Effector CD8-positive, alpha-beta T cell (primary cell): ENCODE measurements at regions not wholly inside any gene's neighbourhood (a gene's known extent, or its start where the extent isn't known, plus 50 kb on each side); places are given as distances from the start of the nearest gene placed in this dataset.

Experiments used
- DNase-seq: peaks from one replicate; lab custom pipeline; 2025; lab: John Stamatoyannopoulos, UW

GRCh38 chr4:13930155-13930554 lies 302.6 kb upstream of the BOD1L1 start:
- DNase-seq, result no peak

DNA sequence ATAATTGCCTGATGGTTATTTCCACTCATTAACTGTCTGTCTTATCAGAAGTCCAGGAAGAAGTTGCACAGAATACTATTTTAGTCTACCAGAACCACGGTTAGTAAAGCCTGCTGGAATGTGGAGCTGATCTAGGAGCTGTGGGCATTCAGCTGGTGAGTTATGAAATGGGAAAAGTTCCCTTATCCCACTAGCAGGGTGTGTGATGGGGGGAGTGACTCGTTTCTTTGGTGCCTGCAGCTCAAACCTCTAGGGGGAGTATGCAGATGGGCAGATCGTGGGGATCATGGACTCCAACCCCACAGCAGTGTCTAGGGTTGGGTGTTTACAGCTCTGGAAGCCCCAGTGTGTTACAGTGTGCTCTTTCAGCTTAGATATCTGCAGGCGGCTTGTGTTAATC lies 305.7 kb upstream of the BOD1L1 start:
- DNase-seq, result no peak

DNA sequence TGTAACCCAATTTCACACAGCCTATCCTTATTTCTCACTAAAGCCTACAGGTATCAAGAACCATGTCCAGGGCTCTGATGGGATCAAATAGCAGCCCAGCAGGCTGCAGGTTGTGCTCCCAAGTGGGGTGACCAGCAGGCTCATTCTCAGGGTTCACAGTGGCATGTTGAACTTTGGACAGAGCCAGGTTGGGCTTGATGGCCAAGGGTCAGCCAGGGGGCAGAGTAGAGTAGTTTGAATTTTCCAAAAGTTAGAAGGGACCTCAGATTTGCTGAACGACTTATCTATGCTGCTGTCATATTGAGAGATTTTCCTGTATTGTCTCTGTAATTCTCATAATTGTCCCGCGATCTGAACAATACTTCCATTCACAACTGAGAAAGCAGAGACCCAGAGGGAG lies 310.8 kb upstream of the BOD1L1 start:
- DNase-seq, result no peak

- DNase-seq, result no peak
Measured at GRCh38 chr4:13940921-13941320, 313.4 kb upstream of the BOD1L1 start.

- no peak for DNase-seq
Measured at GRCh38 chr4:13942977-13943376, 315.5 kb upstream of the BOD1L1 start.

GRCh38 chr4:13944095-13944511 lies 316.6 kb upstream of the BOD1L1 start:
- no peak for DNase-seq

- DNase-seq, result no peak
Measured at GRCh38 chr4:13947921-13948320, 320.4 kb upstream of the BOD1L1 start.

- DNase-seq, result no peak
Measured at GRCh38 chr4:13950491-13950890, 323.0 kb upstream of the BOD1L1 start.

DNA sequence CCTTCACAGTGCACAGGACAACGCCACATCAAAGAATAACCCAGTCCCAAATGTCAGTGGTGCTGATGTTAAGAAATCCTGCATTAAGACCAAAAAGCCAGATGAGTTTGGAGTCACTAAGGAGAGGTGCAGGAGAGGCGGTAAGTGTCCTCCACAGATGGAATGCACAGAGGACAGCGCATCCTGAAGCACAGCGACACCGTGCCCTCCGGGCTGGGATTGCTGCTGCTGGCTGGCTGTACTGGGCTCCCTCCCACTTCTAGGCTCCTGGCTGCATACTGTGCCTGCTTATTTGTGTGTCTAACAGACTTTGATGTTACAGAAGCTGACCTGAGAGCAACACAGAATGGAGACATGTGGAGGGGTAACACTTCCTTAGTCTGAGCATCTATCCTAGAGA lies 325.6 kb upstream of the BOD1L1 start:
- DNase-seq, result no peak

GRCh38 chr4:13955551-13955950 lies 328.0 kb upstream of the BOD1L1 start:
- DNase-seq, result no peak

DNA sequence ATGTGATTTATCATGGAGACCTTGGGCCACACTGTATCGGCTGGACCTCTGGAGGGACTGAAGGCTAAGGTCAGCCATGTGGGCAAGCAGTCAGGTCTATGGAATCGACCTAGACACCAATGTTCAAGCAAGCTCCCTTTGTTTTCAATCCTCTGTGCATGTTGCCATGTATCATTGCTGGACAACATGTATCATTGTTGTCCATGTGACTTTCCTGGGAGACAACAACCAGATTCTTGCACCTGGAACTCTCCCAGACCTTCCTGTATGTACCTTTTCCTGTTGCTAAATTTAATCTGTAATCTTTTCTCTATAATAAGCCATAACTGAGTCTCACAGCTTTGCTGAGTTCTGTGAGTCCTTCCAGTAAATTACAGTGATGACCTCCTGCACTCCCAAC lies 329.4 kb upstream of the BOD1L1 start:
- DNase-seq, result no peak

DNA sequence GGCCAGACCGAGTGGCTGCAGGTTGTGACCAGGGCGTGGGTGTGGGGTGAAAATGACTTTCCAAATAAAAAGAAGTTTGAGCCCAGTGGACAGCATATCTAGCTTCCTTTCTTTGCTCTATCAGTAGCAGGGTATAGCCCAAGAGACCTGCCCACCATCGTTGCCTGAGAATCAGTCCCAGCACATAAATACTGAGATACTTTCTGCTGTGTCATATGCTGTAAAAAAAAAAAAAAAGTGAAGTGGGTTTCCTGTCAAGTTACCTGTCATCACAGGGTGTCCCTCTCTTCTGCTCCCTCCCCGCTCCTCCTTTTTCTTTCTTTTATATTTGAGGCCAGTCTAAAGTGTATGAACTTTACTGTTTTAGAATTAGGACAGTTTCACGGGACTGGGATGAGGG lies 330.3 kb upstream of the BOD1L1 start:
- DNase-seq, result no peak

DNA sequence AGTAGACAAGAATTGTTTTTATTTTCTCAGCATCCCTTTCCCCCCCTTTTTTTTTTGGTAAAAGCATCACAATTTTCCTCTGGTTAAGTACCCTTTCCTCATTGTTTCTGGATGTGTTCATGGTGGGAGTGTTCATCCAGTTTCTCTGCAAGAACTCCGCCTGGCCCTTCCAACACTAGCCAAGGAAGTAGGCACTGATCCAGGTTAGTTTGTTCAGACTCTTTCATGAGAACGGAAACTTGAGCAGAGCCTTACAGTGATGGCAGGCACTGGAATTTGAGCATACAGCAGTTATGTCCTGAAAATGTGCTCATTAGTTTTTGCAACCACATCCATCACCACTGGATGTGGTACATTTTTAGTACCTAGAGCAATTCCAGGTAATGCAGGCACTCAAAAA lies 336.1 kb upstream of the BOD1L1 start:
- no peak for DNase-seq

GRCh38 chr4:13966231-13967195 lies 339.0 kb upstream of the BOD1L1 start:
- DNase-seq, result no peak

DNA sequence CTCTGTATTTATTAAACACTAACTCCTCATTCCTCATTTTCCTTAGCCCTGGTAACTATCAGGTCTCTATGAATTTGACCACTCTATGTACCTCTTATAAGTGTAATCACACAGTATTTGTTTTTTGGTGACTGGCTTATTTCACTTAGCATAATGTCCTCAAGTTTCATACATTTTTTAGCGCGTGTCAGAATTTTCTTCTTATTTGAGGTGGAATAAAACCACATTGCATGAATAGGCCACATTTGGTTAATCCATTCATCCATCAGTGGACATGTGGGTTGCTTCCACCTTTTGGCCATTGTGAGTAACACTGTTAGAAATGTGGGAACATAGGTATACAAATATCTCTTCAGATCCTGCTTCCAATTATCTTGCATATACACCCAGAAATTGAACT lies 341.2 kb upstream of the BOD1L1 start:
- no peak for DNase-seq

- no peak for DNase-seq
Measured at GRCh38 chr4:13970349-13970748, 342.8 kb upstream of the BOD1L1 start.

GRCh38 chr4:13977746-13978145 lies 350.2 kb upstream of the BOD1L1 start:
- no peak for DNase-seq

DNA sequence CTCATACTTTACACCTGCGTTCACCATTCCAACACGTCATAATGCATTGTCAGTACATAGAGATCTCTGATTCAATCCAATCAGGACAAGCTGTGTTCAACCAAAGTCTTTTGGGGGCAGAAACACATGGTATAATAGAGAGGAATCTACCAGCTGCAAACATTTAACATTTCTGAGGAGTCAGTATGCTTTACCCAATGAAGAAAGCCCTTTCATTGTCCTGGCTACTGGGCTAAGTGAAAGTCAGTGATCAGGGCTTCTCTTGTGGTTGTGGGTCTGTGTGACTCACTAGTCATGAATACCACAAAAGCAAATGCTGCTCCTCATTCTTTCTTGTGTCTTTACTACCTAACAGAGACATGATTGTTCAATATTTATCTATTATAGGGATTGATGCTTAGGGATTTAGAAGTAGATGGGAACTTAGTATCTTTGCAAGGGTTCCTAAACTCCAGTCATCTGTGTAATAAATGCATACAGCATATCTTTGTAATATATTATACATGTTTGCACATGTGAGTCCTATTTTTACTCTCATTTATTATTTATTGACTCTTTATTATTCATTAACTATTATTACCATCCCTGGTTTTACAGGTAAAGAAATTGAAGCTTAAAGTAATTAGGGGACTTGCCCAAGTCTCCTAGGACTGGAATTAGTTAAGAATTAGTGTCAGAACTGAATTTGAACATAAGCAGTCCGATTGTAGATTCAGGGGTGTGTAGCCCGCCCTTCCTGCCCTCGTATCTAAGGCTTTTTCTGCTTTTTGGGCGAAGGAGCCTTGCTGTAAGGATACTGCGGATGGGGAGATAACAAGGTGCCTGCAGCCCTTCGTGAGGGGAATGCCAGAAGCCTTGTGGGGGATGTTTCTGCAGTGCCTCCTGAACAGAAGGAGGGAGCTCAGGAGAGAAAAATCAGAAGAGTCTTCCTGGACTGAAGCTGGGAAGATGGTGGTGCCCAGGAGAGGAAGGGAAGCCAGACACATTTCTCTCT lies 353.1 kb upstream of the BOD1L1 start:
- no peak for DNase-seq

DNA sequence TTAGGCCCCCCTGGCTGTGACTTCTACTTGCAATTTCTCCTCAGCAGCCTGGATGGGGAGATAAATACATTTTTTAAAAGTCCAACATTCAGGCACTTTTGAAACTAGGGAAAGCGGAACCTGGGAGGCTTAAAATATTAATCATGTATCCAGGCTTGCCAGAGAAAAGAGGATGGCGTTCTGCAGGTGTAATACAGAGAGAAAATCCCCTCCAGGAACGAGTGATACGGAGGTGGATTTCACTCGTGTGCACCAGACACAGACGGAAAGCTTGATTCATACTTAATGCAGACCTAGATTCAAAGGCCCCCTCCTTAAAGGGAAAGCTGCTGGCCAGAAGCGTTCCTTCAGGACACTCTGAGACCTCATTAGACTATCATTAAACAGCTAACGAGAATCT lies 354.0 kb upstream of the BOD1L1 start:
- no peak for DNase-seq

GRCh38 chr4:13982010-13982409 lies 354.5 kb upstream of the BOD1L1 start:
- DNase-seq, result no peak

- DNase-seq, result no peak
Measured at GRCh38 chr4:13983189-13983790, 355.8 kb upstream of the BOD1L1 start.
